ENCODE measurements at regions not wholly inside any gene's neighbourhood (a gene's known extent, or its start where the extent isn't known, plus 50 kb on each side); places are given as distances from the start of the nearest gene placed in this dataset.

GRCh38 chr2:111712361-111712760 is 171.6 kb downstream of the ANAPC1 start:
- DNase-seq (ENCODE audit: low read depth) = no peak

GRCh38 chr2:111712940-111713515 is 171.0 kb downstream of the ANAPC1 start:
- DNase-seq (ENCODE audit: low read depth) = no peak

GRCh38 chr2:111715987-111716904 is 167.7 kb downstream of the ANAPC1 start:
- no peak for DNase-seq (ENCODE audit: low read depth)

DNA sequence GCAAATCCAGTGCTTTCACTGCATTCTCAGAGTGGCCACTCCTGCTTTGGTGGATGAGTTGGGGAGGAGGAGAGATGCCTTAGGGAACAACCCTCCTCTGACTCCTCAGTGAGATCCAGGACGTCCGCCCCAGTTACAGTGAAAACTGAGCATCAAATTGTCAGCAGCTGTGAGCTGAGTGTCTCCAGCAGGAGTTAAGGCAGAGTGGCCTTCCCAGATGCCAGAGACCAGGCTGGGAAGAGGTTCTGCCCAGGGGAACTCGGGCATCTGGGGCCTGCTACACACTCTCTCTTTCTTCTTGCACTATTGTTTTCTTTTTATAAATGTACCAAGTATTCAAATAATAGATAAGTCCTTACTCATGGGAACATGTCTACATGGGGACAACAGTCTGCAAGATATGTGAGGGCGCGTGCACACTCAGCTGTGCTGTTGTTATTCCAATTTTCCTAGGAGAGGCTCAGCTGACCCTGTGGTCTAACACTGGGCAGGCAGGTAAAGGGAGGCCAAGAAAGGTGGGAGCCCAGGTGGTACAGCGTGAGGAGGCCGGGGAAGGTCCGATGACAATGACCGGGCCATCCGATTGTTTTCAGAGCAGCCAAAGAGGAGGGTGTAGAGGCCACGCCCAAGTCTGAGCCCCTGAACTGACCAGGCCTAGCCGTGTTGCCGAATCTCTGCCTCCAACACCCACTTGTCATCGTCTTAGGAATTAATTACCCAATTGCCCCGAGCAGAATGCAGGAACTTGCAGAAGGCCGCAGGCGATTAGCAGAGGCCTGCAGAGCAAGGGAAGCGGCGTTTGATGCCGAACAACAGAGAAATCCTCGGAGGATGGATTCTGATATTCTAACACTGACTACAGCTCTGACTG is 166.9 kb downstream of the ANAPC1 start:
- no peak for DNase-seq (ENCODE audit: low read depth)
